ENCODE measurements at regions not wholly inside any gene's neighbourhood (a gene's known extent, or its start where the extent isn't known, plus 50 kb on each side); places are given as distances from the start of the nearest gene placed in this dataset.

- TF ChIP-seq EP300 (IDR thresholded peaks at IDR 0.05; ENCODE audit: borderline replicate concordance) (no peak), TCF12 (IDR thresholded peaks at IDR 0.05; ENCODE audit: low read depth) (no peak)
Measured at GRCh38 chr1:59193443-59194093, 103.3 kb upstream of the FGGY start.

DNA sequence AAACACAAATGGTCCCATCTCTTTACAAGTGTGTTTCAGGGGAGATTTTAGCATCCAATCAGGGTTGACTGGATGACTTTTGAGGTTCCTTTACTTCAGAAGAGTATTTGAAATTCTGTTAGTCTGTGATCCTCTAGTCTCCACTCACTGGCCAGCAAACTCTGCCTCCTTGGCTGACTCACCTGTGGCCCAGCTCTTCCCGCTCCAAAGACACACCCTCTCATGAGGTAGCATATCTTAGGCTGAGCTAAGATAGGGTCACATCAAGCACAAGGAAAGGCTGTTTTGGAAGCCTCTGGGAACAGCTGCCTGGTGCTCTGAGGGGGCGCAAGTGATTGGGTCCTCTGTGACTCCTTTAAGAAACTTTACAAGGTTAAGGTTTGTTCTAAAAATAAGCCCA, 102.3 kb upstream of the FGGY start:
- TF ChIP-seq, protein P1, sequence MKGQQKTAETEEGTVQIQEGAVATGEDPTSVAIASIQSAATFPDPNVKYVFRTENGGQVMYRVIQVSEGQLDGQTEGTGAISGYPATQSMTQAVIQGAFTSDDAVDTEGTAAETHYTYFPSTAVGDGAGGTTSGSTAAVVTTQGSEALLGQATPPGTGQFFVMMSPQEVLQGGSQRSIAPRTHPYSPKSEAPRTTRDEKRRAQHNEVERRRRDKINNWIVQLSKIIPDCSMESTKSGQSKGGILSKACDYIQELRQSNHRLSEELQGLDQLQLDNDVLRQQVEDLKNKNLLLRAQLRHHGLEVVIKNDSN (IDR thresholded peaks at IDR 0.05): no peak
- TF ChIP-seq RAD21 (IDR thresholded peaks at IDR 0.05; ENCODE audit: low read depth) (no peak), CEBPB (IDR thresholded peaks at IDR 0.05) (no peak), ZBTB7A (IDR thresholded peaks at IDR 0.05; ENCODE audit: low read depth) (no peak), EP300 (IDR thresholded peaks at IDR 0.05; ENCODE audit: borderline replicate concordance) (no peak), MAX (IDR thresholded peaks at IDR 0.05) (no peak), EGR1 (IDR thresholded peaks at IDR 0.05) (no peak), FOXM1 (IDR thresholded peaks at IDR 0.05; ENCODE audit: borderline replicate concordance, low read depth) (no peak), NFIC (IDR thresholded peaks at IDR 0.05) (no peak), CREB1 (IDR thresholded peaks at IDR 0.05; ENCODE audit: low read depth) (no peak), TEAD4 (IDR thresholded peaks at IDR 0.05) (no peak), TAF1 (IDR thresholded peaks at IDR 0.05; ENCODE audit: low read depth) (no peak), YY1 (IDR thresholded peaks at IDR 0.05; ENCODE audit: low read depth) (no peak)
- TF ChIP-seq, protein P2, sequence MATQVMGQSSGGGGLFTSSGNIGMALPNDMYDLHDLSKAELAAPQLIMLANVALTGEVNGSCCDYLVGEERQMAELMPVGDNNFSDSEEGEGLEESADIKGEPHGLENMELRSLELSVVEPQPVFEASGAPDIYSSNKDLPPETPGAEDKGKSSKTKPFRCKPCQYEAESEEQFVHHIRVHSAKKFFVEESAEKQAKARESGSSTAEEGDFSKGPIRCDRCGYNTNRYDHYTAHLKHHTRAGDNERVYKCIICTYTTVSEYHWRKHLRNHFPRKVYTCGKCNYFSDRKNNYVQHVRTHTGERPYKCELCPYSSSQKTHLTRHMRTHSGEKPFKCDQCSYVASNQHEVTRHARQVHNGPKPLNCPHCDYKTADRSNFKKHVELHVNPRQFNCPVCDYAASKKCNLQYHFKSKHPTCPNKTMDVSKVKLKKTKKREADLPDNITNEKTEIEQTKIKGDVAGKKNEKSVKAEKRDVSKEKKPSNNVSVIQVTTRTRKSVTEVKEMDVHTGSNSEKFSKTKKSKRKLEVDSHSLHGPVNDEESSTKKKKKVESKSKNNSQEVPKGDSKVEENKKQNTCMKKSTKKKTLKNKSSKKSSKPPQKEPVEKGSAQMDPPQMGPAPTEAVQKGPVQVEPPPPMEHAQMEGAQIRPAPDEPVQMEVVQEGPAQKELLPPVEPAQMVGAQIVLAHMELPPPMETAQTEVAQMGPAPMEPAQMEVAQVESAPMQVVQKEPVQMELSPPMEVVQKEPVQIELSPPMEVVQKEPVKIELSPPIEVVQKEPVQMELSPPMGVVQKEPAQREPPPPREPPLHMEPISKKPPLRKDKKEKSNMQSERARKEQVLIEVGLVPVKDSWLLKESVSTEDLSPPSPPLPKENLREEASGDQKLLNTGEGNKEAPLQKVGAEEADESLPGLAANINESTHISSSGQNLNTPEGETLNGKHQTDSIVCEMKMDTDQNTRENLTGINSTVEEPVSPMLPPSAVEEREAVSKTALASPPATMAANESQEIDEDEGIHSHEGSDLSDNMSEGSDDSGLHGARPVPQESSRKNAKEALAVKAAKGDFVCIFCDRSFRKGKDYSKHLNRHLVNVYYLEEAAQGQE (IDR thresholded peaks at IDR 0.05; ENCODE audit: low read depth): no peak

- TF ChIP-seq EGR1 (IDR thresholded peaks at IDR 0.05) (no peak), FOXM1 (IDR thresholded peaks at IDR 0.05; ENCODE audit: borderline replicate concordance, low read depth) (no peak), TEAD4 (IDR thresholded peaks at IDR 0.05) (no peak), MAX (IDR thresholded peaks at IDR 0.05) (no peak)
Measured at GRCh38 chr1:59195151-59195550, 101.7 kb upstream of the FGGY start.

DNA sequence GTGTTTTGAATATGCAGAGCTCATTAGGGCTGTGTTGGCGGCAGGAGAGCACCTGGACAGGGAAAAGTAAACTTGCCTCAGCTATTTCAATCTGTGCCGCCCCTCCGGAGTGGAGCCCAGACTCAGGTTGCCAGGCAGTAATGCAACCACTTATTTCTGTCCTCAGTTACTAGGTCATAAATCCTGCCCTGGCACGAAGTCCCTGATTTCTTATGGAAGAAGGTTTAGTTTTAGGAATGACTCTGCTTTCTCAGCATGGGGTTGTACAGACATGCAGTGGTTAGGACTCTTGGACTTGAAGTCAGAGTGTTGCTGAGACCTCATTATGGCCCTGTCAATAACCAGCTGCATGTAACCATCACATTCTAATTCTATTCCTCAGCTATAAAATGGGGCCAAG, 98.3 kb upstream of the FGGY start:
- TF ChIP-seq MAX (IDR thresholded peaks at IDR 0.05) (no peak), FOXM1 (IDR thresholded peaks at IDR 0.05; ENCODE audit: borderline replicate concordance, low read depth) (no peak), CEBPB (IDR thresholded peaks at IDR 0.05) (no peak), TEAD4 (IDR thresholded peaks at IDR 0.05) (no peak), RAD21 (IDR thresholded peaks at IDR 0.05; ENCODE audit: low read depth) (no peak), ZBTB7A (IDR thresholded peaks at IDR 0.05; ENCODE audit: low read depth) (no peak), TCF12 (IDR thresholded peaks at IDR 0.05; ENCODE audit: low read depth) (no peak), EP300 (IDR thresholded peaks at IDR 0.05; ENCODE audit: borderline replicate concordance) (no peak), NFIC (IDR thresholded peaks at IDR 0.05) (no peak), EGR1 (IDR thresholded peaks at IDR 0.05) (no peak)
- TF ChIP-seq, protein P1 (IDR thresholded peaks at IDR 0.05): no peak
- TF ChIP-seq, protein P2 (IDR thresholded peaks at IDR 0.05; ENCODE audit: low read depth): no peak

DNA sequence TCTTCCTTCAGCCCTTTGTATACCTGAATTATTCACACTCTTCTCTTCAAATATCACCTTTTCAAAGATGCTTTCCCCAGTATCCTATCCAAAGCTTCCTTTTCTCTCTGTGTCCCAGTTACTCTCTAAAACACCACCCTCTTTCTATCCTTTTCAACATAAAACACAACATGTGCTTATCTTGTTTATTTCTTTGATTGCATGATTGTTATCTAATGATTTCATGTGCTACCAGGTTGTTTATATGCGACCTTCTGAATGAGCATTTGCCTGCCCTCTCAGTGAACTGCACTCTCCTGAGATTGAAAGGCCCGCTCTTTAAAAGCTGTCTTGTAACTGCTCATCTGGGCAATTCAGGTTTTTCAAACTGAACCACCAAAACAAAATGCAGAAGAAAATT, 97.7 kb upstream of the FGGY start:
- no peak for TF ChIP-seq TAF1 (IDR thresholded peaks at IDR 0.05; ENCODE audit: low read depth)
- no peak for TF ChIP-seq NFIC (IDR thresholded peaks at IDR 0.05)
- no peak for TF ChIP-seq TEAD4 (IDR thresholded peaks at IDR 0.05)
- no peak for TF ChIP-seq FOXM1 (IDR thresholded peaks at IDR 0.05; ENCODE audit: borderline replicate concordance, low read depth)
- no peak for TF ChIP-seq EP300 (IDR thresholded peaks at IDR 0.05; ENCODE audit: borderline replicate concordance)

DNA sequence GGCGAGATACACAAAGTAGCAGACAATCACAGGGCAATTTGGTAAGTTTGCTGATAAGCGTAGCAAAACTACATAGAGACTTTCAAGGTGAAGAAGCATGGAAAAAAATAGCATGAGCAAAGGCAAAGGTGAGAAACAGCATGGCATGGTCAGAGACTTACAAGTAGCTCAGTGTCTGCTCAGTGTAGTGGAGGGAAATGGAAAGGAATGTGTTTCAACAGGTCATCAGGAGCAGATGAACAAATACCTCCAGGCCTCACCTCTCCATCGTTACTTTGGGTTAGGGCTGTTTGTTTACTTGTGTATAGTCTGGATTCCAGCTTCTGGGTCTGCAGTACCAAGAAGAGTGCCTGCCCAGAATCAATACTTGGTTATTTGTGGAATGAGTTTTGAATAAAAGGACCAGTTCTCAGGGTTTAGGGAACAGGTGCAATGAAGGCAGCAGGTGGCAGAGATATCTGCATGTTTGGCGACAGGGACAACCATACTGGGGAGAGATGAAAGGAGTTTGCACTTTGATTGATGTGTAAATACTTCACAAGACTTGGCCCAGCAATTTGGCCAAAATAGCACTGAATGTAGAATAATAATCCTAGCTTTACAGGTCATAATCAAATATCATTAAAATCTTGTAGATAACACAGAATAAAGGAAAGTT, 97.0 kb upstream of the FGGY start:
- TF ChIP-seq NFIC (IDR thresholded peaks at IDR 0.05): no peak
- TF ChIP-seq EGR1 (IDR thresholded peaks at IDR 0.05): no peak
- TF ChIP-seq CEBPB (IDR thresholded peaks at IDR 0.05): no peak
- TF ChIP-seq YY1 (IDR thresholded peaks at IDR 0.05; ENCODE audit: low read depth): no peak
- TF ChIP-seq, protein P2 (IDR thresholded peaks at IDR 0.05; ENCODE audit: low read depth): no peak
- no peak for TF ChIP-seq FOXM1 (IDR thresholded peaks at IDR 0.05; ENCODE audit: borderline replicate concordance, low read depth)
- TF ChIP-seq MAX (IDR thresholded peaks at IDR 0.05): no peak
- no peak for TF ChIP-seq TCF12 (IDR thresholded peaks at IDR 0.05; ENCODE audit: low read depth)
- TF ChIP-seq CREB1 (IDR thresholded peaks at IDR 0.05; ENCODE audit: low read depth): no peak
- TF ChIP-seq RAD21 (IDR thresholded peaks at IDR 0.05; ENCODE audit: low read depth): no peak
- TF ChIP-seq ZBTB7A (IDR thresholded peaks at IDR 0.05; ENCODE audit: low read depth): no peak
- TF ChIP-seq, protein P1 (IDR thresholded peaks at IDR 0.05): no peak
- no peak for TF ChIP-seq TAF1 (IDR thresholded peaks at IDR 0.05; ENCODE audit: low read depth)
- no peak for TF ChIP-seq TEAD4 (IDR thresholded peaks at IDR 0.05)
- TF ChIP-seq EP300 (IDR thresholded peaks at IDR 0.05; ENCODE audit: borderline replicate concordance): no peak

Measured in Ishikawa (cell line).